Mesothelial cell of epicardium (in vitro differentiated cells): ENCODE measurements at regions not wholly inside any gene's neighbourhood (a gene's known extent, or its start where the extent isn't known, plus 50 kb on each side); places are given as distances from the start of the nearest gene placed in this dataset.

Experiments used
- DNase-seq, 2 experiments: peaks; one replicate each; pipeline ENCODE4 v3.0.0; 2021; ENCODE audit warnings: low spot score in 2 of 2; ENCODE audit not compliant: unreplicated experiment in 2 of 2
- H3K27ac Mint-ChIP-seq: 2 replicates; pipeline ENCODE4 v1.8.0; 2021; ENCODE audit warnings: mixed read lengths
- H3K27me3 Mint-ChIP-seq: 2 replicates; pipeline ENCODE4 v1.8.0; 2021; ENCODE audit warnings: low read depth, mixed read lengths
- H3K36me3 Mint-ChIP-seq: 2 replicates; pipeline ENCODE4 v1.8.0; 2021; ENCODE audit warnings: mixed read lengths
- H3K4me1 Mint-ChIP-seq: 2 replicates; pipeline ENCODE4 v1.8.0; 2021; ENCODE audit warnings: mixed read lengths
- H3K4me3 Mint-ChIP-seq: 2 replicates; pipeline ENCODE4 v1.8.0; 2021; ENCODE audit warnings: mild to moderate bottlenecking, moderate library complexity, mixed read lengths
- H3K9me3 Mint-ChIP-seq: 2 replicates; pipeline ENCODE4 v1.8.0; 2021; ENCODE audit warnings: mixed read lengths
- TF ChIP-seq, protein P1 (sequence below): fragments of 200-600 bp; sonication (generic); IDR thresholded peaks from one replicate; pipeline ENCODE4 v1.5.0; 2021; ENCODE audit warnings: antibody characterized with exemption; ENCODE audit not compliant: unreplicated experiment

DNA sequence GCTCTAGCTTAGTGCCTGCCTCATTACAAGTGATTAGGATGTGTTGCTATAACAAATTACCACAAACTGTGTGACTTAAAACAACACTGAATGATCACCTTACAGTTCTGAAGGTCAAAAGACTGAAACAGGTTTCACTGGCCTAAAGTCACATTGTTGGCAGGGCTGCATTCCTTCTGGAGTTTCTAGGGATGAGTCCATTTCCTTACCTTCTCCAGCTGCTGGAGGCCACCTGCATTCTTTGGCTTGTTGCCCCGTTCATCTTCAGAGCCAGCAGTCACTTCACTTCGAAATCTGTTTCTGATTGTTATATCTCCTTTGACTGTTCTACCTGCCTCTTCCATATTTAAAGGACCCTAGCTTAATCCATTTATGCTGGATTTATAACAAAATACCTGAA is 69.4 kb upstream of the MTPN start:
- TF ChIP-seq, protein P1, sequence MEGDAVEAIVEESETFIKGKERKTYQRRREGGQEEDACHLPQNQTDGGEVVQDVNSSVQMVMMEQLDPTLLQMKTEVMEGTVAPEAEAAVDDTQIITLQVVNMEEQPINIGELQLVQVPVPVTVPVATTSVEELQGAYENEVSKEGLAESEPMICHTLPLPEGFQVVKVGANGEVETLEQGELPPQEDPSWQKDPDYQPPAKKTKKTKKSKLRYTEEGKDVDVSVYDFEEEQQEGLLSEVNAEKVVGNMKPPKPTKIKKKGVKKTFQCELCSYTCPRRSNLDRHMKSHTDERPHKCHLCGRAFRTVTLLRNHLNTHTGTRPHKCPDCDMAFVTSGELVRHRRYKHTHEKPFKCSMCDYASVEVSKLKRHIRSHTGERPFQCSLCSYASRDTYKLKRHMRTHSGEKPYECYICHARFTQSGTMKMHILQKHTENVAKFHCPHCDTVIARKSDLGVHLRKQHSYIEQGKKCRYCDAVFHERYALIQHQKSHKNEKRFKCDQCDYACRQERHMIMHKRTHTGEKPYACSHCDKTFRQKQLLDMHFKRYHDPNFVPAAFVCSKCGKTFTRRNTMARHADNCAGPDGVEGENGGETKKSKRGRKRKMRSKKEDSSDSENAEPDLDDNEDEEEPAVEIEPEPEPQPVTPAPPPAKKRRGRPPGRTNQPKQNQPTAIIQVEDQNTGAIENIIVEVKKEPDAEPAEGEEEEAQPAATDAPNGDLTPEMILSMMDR: no peak
- H3K27ac Mint-ChIP-seq: no peak overlapping the region
- H3K9me3 Mint-ChIP-seq: peaks cover 19% of the 10 kb centered on the region
- peaks cover 12% of the 10 kb centered on the region for H3K36me3 Mint-ChIP-seq
- no peak for DNase-seq
- H3K27me3 Mint-ChIP-seq: no peaks in the 10 kb centered on the region
- peaks cover 24% of the 10 kb centered on the region for H3K4me1 Mint-ChIP-seq
- H3K4me3 Mint-ChIP-seq: no peak overlapping the region

DNA sequence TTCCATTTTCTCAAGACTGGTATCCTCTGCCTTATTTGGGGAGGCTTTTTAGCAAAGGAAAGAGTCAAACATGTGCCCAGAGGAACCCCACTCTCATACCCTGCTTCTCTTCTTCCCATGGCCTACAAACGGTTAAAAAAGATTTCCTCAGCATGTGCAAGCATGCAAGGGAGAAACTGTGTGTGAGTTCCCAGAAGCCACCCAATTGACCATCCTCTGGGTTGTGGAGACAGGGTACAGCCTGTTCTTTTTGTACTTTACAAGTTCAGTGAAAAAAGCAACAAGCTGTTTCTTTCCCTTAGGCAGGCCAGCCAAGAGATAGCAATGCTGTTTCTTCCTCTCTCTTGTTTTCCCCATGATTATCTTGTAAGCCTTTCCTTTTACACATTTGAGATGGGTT is 68.8 kb upstream of the MTPN start:
- Mint-ChIP-seq H3K36me3 (peaks cover 12% of the 10 kb centered on the region), H3K27ac (no peak overlapping the region), H3K9me3 (peaks cover 19% of the 10 kb centered on the region), H3K4me3 (no peak overlapping the region), H3K27me3 (no peaks in the 10 kb centered on the region), H3K4me1 (peaks cover 21% of the 10 kb centered on the region)
- DNase-seq: no peak
- TF ChIP-seq, protein P1: no peak

- TF ChIP-seq, protein P1: no peak
- Mint-ChIP-seq H3K9me3 (peaks cover 19% of the 10 kb centered on the region), H3K27ac (no peak overlapping the region), H3K4me3 (no peak overlapping the region), H3K4me1 (peaks cover 13% of the 10 kb centered on the region), H3K36me3 (peaks cover 12% of the 10 kb centered on the region), H3K27me3 (no peaks in the 10 kb centered on the region)
- DNase-seq: no peak
Observed at GRCh38 chr7:136045181-136045580, 68.0 kb upstream of the MTPN start.

DNA sequence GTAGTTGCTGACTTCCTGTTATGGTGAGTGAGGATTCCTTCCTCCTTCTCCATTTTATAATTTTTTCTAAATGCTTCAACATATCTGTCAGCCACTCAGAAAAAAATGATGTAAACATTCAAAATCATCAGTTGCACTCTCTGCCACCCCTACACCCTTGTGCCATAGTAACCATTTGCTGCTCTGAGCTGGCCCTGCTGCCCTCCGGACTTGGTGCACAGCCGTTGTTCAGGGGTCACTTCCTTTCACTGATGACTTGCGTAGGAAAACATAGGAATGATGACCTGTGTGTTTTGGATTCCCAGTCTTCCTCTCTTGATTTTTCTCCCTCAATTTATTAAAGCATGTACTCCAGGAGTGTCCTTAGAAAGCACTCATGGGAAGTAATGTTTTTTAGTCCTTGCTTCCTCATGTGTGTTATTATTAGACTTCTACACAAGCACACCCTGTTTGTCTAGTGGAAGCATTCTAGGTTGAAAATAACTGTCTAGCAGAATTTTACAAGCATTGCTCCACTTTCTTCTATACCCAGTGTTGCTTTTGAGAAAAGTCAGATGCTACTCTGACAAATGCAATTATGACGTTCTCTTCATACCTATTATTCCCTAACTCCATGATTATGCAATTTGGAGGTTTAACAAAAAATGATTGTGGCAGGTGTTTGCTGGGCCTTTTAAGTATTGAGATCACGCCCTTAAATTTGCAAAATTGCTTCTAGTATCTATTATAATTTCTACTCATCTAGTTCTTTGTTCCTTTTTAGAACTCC is 62.6 kb upstream of the MTPN start:
- Mint-ChIP-seq H3K9me3 (peaks cover 7% of the 10 kb centered on the region), H3K27me3 (no peaks in the 10 kb centered on the region), H3K4me1 (peaks cover 28% of the 10 kb centered on the region), H3K36me3 (peaks cover 7% of the 10 kb centered on the region), H3K27ac (peak overlapping the region; percentile 34), H3K4me3 (no peak overlapping the region)
- TF ChIP-seq, protein P1: no peak
- no peak for DNase-seq

DNA sequence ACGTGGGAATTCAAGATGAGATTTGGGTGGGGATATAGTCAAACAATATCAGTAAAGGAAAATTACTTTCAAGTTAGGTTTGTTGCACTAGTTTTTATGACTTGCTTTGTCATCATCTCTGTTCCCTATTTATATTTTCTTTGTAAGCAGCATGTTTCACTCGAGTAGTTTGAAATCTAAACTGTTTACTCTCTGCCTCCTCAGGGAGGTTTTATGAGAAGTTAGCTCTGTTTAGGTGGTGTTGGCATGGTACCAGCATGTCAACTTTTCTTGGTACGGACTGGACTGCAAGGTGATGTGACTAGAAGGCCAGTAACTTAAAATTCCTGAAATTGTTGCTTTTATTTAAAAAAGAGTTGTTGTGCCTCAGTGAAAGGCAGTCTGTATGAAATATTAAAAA is 59.2 kb upstream of the MTPN start:
- peaks cover 7% of the 10 kb centered on the region for H3K9me3 Mint-ChIP-seq
- no peak for DNase-seq
- H3K36me3 Mint-ChIP-seq: peaks cover 4% of the 10 kb centered on the region
- TF ChIP-seq, protein P1: no peak
- H3K4me1 Mint-ChIP-seq: peaks cover 57% of the 10 kb centered on the region
- no peaks in the 10 kb centered on the region for H3K27me3 Mint-ChIP-seq
- H3K27ac Mint-ChIP-seq: no peak overlapping the region
- H3K4me3 Mint-ChIP-seq: no peak overlapping the region
